Smooth muscle cell (in vitro differentiated cells): ENCODE measurements at regions not wholly inside any gene's neighbourhood (a gene's known extent, or its start where the extent isn't known, plus 50 kb on each side); places are given as distances from the start of the nearest gene placed in this dataset.

Experiments
- DNase-seq: peaks from one replicate; lab custom pipeline; 2025; ENCODE audit not compliant: unreplicated experiment; lab: John Stamatoyannopoulos, UW
- H2AFZ ChIP-seq: fragments of 200-600 bp; sonication (generic); 2 replicates; pipeline ENCODE4 v1.6.0; 2016; ENCODE audit warnings: antibody characterized with exemption, low read depth, mild to moderate bottlenecking
- H3F3A ChIP-seq: fragments of 200-600 bp; sonication (generic); 2 replicates; pipeline ENCODE4 v1.6.0; 2017; ENCODE audit warnings: antibody characterized with exemption, low read depth
- H3K27ac ChIP-seq: fragments of 200-600 bp; sonication (generic); 2 replicates; pipeline ENCODE4 v1.5.1; 2016; ENCODE audit warnings: low read depth, mild to moderate bottlenecking
- H3K27me3 ChIP-seq: fragments of 200-600 bp; sonication (generic); 2 replicates; pipeline ENCODE4 v1.6.1; 2016; ENCODE audit warnings: low read depth, mild to moderate bottlenecking
- H3K36me3 ChIP-seq: fragments of 200-600 bp; sonication (generic); 2 replicates; pipeline ENCODE4 v1.5.1; 2016; ENCODE audit warnings: low read depth
- H3K4me1 ChIP-seq: fragments of 200-600 bp; sonication (generic); 2 replicates; pipeline ENCODE4 v1.5.1; 2016; ENCODE audit warnings: low read depth
- H3K4me2 ChIP-seq: fragments of 200-600 bp; sonication (generic); 2 replicates; pipeline ENCODE4 v1.6.0; 2016; ENCODE audit warnings: mild to moderate bottlenecking
- H3K4me3 ChIP-seq: fragments of 200-600 bp; sonication (generic); 2 replicates; pipeline ENCODE4 v1.5.1; 2016; ENCODE audit warnings: mild to moderate bottlenecking
- H3K79me2 ChIP-seq: fragments of 200-600 bp; sonication (generic); 2 replicates; pipeline ENCODE4 v1.6.0; 2016; ENCODE audit warnings: low read depth, mild to moderate bottlenecking
- H3K9ac ChIP-seq: fragments of 200-600 bp; sonication (generic); 2 replicates; pipeline ENCODE4 v1.6.0; 2016; ENCODE audit warnings: low read depth
- H3K9me3 ChIP-seq: fragments of 200-600 bp; sonication (generic); replicated peaks from 2 replicates; pipeline ENCODE4 v1.5.1; 2016; ENCODE audit warnings: low read depth
- H4K20me1 ChIP-seq: fragments of 200-600 bp; sonication (generic); 2 replicates; pipeline ENCODE4 v1.6.0; 2016; ENCODE audit warnings: low read depth
- WGBS: methylation state at CpG from one replicate; pipeline ENCODE4 v1.1.7; 2016; ENCODE audit warnings: low lambda C conversion rate; 5-methylcytosine and 5-hydroxymethylcytosine counted together
- TF ChIP-seq, protein P1 (sequence below): fragments of 200-600 bp; sonication (generic); IDR thresholded peaks from 2 replicates; pipeline ENCODE4 v1.5.1; 2017; ENCODE audit warnings: borderline replicate concordance, mild to moderate bottlenecking, antibody characterized with exemption; ENCODE audit not compliant: insufficient read depth, poor library complexity, severe bottlenecking

DNA sequence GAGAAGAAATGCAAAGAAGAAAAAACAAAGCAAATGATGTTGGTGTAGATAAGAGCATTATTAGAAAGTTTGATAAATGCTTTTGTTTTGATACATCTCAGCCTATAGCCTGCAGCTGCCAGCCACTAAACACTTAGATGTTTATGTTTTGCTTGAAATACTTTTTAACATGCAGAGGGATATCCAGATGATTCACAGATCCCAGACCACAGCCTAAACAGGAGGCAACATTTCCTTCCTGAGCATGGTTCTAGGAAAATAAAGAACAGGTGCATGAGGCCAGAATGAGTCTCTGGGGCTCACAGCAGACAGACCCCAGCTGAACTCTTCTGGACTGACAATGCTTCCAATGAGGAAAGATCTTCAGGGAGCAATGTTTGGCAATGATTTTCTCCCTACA lies 103.7 kb upstream of the EEA1 start:
- TF ChIP-seq, protein P1, sequence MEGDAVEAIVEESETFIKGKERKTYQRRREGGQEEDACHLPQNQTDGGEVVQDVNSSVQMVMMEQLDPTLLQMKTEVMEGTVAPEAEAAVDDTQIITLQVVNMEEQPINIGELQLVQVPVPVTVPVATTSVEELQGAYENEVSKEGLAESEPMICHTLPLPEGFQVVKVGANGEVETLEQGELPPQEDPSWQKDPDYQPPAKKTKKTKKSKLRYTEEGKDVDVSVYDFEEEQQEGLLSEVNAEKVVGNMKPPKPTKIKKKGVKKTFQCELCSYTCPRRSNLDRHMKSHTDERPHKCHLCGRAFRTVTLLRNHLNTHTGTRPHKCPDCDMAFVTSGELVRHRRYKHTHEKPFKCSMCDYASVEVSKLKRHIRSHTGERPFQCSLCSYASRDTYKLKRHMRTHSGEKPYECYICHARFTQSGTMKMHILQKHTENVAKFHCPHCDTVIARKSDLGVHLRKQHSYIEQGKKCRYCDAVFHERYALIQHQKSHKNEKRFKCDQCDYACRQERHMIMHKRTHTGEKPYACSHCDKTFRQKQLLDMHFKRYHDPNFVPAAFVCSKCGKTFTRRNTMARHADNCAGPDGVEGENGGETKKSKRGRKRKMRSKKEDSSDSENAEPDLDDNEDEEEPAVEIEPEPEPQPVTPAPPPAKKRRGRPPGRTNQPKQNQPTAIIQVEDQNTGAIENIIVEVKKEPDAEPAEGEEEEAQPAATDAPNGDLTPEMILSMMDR = no peak
- Histone ChIP-seq H3K9me3 (no peaks in the 10 kb centered on the region), H3K79me2 (no peaks in the 10 kb centered on the region), H3K9ac (no peak overlapping the region), H4K20me1 (no peaks in the 10 kb centered on the region), H3K27me3 (no peaks in the 10 kb centered on the region), H3K4me1 (no peaks in the 10 kb centered on the region), H3K36me3 (no peaks in the 10 kb centered on the region), H3K4me3 (no peak overlapping the region), H2AFZ (no peak overlapping the region), H3K4me2 (no peak overlapping the region), H3F3A (no peaks in the 10 kb centered on the region), H3K27ac (no peak overlapping the region)
- no peak for DNase-seq

- TF ChIP-seq, protein P1 = no peak
Observed at GRCh38 chr12:93033948-93034347, 104.9 kb upstream of the EEA1 start.

GRCh38 chr12:93039062-93039461 lies 110.0 kb upstream of the EEA1 start:
- Histone ChIP-seq H3K9me3 (no peaks in the 10 kb centered on the region), H3K4me3 (no peak overlapping the region), H3K27ac (no peak overlapping the region), H3K4me1 (no peaks in the 10 kb centered on the region), H4K20me1 (no peaks in the 10 kb centered on the region), H3K4me2 (no peak overlapping the region), H3K36me3 (no peaks in the 10 kb centered on the region), H2AFZ (no peak overlapping the region), H3K79me2 (no peaks in the 10 kb centered on the region), H3F3A (no peaks in the 10 kb centered on the region), H3K27me3 (no peaks in the 10 kb centered on the region), H3K9ac (no peak overlapping the region)
- 85% methylated on average over 4 of the region's 4 CpGs for WGBS
- no peak for DNase-seq
- TF ChIP-seq, protein P1 = no peak

More at GRCh38 chr12:93033948-93034347, 104.9 kb upstream of the EEA1 start:
- H3K4me2 ChIP-seq = no peak overlapping the region
- H3K4me1 ChIP-seq = no peaks in the 10 kb centered on the region
- no peaks in the 10 kb centered on the region for H3K36me3 ChIP-seq
- no peaks in the 10 kb centered on the region for H4K20me1 ChIP-seq
- H3K27me3 ChIP-seq = no peaks in the 10 kb centered on the region
- H2AFZ ChIP-seq = no peak overlapping the region
- H3K4me3 ChIP-seq = no peak overlapping the region
- H3K9me3 ChIP-seq = no peaks in the 10 kb centered on the region
- DNase-seq = no peak
- no peak overlapping the region for H3K27ac ChIP-seq
- 100% methylated on average over 1 of the region's 1 CpG for WGBS
- H3K9ac ChIP-seq = no peak overlapping the region
- no peaks in the 10 kb centered on the region for H3K79me2 ChIP-seq
- no peaks in the 10 kb centered on the region for H3F3A ChIP-seq

GRCh38 chr12:93039930-93040329 lies 110.8 kb upstream of the EEA1 start:
- Histone ChIP-seq H3K4me2 (no peak overlapping the region), H4K20me1 (no peaks in the 10 kb centered on the region), H3K4me1 (no peaks in the 10 kb centered on the region), H3F3A (no peaks in the 10 kb centered on the region), H3K36me3 (no peaks in the 10 kb centered on the region), H3K27ac (no peak overlapping the region), H3K4me3 (no peak overlapping the region), H3K9me3 (no peaks in the 10 kb centered on the region), H3K27me3 (no peaks in the 10 kb centered on the region), H3K79me2 (no peaks in the 10 kb centered on the region), H3K9ac (no peak overlapping the region), H2AFZ (no peak overlapping the region)
- TF ChIP-seq, protein P1 = no peak
- 84% methylated on average over 4 of the region's 4 CpGs for WGBS
- no peak for DNase-seq
